Breast epithelium (tissue), 4 donors: ENCODE measurements at regions not wholly inside any gene's neighbourhood (a gene's known extent, or its start where the extent isn't known, plus 50 kb on each side); places are given as distances from the start of the nearest gene placed in this dataset.

Source experiments
- DNase-seq, 2 donors: peaks; one replicate each; pipeline ENCODE4 v3.0.0-alpha.2; 2019; ENCODE audit warnings: low spot score in 2 of 2
- H3K27ac ChIP-seq, 2 donors: fragments of 200-600 bp; sonication (generic) in 1 of 2; one replicate each; pipeline ENCODE4 v1.5.1; 2016 to 2019; ENCODE audit warnings: mild to moderate bottlenecking in 1 of 2
- H3K27me3 ChIP-seq, 2 donors: fragments of 200-600 bp; sonication (generic) in 1 of 2; one replicate each; pipeline versions ENCODE4 v1.5.1 to v1.6.0; 2017 to 2019; ENCODE audit warnings: control low read depth in 1 of 2, mild to moderate bottlenecking in 1 of 2
- H3K36me3 ChIP-seq: fragments of 200-600 bp; one replicate; pipeline ENCODE4 v1.5.1; 2019
- H3K4me1 ChIP-seq, 2 donors: fragments of 200-600 bp; sonication (generic); one replicate each; pipeline ENCODE4 v1.5.1; 2016 to 2019; ENCODE audit warnings: control low read depth in 1 of 2
- H3K4me3 ChIP-seq, 3 donors: fragments of 200-600 bp; sonication (generic); 1 replicate in 2 of 3; 2 replicates in 1 of 3; pipeline ENCODE4 v1.5.1; 2016 to 2019; ENCODE audit warnings: mild to moderate bottlenecking in 3 of 3, moderate library complexity in 2 of 3
- H3K9me3 ChIP-seq, 2 donors: fragments of 200-600 bp; sonication (generic) in 1 of 2; one replicate each; pipeline ENCODE4 v1.5.1; 2016 to 2019; ENCODE audit warnings: control low read depth in 1 of 2
- POLR2A ChIP-seq: fragments of 450-650 bp; IDR thresholded peaks from one replicate; pipeline ENCODE4 v1.6.1; 2016; ENCODE audit warnings: antibody characterized with exemption, mild to moderate bottlenecking, moderate library complexity
- POLR2AphosphoS5 ChIP-seq, 3 donors: sonication (generic); formaldehyde crosslinking; IDR thresholded peaks; one replicate each; pipeline ENCODE4 v1.6.1; 2017; ENCODE audit warnings: antibody characterized with exemption in 3 of 3
- intact Hi-C: fragments of 100-400 bp; cut with DNase I; formaldehyde crosslinking; loops from one replicate; pipeline ENCODE4 v1.15.1; 2023; ENCODE audit warnings: low total_unique reads
- TF ChIP-seq, protein P1 (sequence below), 3 donors: fragments of 450-650 bp; IDR thresholded peaks; one replicate each; pipeline ENCODE4 v1.5.1; 2016 to 2017; ENCODE audit warnings: antibody characterized with exemption in 3 of 3, mild to moderate bottlenecking in 3 of 3, moderate library complexity in 3 of 3

DNA sequence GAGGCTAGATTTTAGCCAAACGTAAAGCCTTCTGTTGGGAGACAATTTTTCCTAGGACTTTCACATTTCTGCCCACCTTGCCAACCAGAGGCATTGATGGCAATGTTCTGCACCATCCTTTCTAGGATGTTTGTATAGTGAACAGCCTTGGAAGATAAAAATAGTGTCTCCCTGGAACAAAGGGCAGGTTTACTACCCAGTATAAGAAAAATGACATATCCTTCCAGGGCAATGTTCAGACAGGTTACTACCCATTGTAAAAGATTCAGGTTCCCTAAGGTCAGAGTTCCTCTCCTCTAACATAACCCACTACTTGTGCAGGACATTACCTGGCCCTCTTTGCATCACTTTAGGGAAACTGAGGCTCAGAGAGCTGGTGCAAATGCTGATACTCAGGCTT is 248.2 kb upstream of the VEPH1 start:
- no peaks in the 10 kb centered on the region for H3K36me3 ChIP-seq
- peaks cover 0 to 6% of the 10 kb centered on the region in 2 donors for H3K9me3 ChIP-seq
- no peaks in the 10 kb centered on the region for H3K4me1 ChIP-seq
- no peak for DNase-seq
- no peak overlapping the region for H3K27ac ChIP-seq
- intact Hi-C loops = no loop called here
- H3K4me3 ChIP-seq = no peak overlapping the region
- no peaks in the 10 kb centered on the region for H3K27me3 ChIP-seq
- TF ChIP-seq POLR2A = no peak
- no peak for TF ChIP-seq POLR2AphosphoS5 (IDR thresholded peaks at IDR 0.05)
- TF ChIP-seq, protein P1, sequence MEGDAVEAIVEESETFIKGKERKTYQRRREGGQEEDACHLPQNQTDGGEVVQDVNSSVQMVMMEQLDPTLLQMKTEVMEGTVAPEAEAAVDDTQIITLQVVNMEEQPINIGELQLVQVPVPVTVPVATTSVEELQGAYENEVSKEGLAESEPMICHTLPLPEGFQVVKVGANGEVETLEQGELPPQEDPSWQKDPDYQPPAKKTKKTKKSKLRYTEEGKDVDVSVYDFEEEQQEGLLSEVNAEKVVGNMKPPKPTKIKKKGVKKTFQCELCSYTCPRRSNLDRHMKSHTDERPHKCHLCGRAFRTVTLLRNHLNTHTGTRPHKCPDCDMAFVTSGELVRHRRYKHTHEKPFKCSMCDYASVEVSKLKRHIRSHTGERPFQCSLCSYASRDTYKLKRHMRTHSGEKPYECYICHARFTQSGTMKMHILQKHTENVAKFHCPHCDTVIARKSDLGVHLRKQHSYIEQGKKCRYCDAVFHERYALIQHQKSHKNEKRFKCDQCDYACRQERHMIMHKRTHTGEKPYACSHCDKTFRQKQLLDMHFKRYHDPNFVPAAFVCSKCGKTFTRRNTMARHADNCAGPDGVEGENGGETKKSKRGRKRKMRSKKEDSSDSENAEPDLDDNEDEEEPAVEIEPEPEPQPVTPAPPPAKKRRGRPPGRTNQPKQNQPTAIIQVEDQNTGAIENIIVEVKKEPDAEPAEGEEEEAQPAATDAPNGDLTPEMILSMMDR (IDR thresholded peaks at IDR 0.05) = no peak

DNA sequence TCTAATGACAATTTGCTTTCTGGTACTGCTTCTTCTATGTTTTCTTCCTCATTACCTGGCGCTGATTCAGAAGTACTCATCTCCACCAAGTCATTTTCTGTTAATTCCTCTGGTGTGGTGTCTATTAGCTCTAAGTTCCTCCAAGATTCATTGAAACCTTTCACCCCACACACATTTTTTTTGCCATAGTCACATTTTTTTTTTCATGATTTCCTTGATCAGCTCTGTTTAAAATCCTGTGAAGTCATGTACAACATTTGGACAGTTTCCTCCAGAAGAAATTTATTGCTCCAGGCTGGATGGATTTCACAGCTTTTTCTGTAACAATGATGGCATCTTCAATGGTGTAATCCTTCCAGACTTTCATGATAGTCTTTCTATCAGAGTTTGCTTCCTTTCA is 243.2 kb upstream of the VEPH1 start:
- intact Hi-C loops = no loop called here
- H3K4me3 ChIP-seq = no peak overlapping the region
- TF ChIP-seq POLR2AphosphoS5 (IDR thresholded peaks at IDR 0.05) (no peak), POLR2A (no peak)
- TF ChIP-seq, protein P1 (IDR thresholded peaks at IDR 0.05) = no peak
- peaks cover 0 to 37% of the 10 kb centered on the region in 2 donors for H3K9me3 ChIP-seq
- no peaks in the 10 kb centered on the region for H3K4me1 ChIP-seq
- no peak for DNase-seq
- H3K27me3 ChIP-seq = no peaks in the 10 kb centered on the region
- H3K27ac ChIP-seq = no peak overlapping the region
- no peaks in the 10 kb centered on the region for H3K36me3 ChIP-seq

DNA sequence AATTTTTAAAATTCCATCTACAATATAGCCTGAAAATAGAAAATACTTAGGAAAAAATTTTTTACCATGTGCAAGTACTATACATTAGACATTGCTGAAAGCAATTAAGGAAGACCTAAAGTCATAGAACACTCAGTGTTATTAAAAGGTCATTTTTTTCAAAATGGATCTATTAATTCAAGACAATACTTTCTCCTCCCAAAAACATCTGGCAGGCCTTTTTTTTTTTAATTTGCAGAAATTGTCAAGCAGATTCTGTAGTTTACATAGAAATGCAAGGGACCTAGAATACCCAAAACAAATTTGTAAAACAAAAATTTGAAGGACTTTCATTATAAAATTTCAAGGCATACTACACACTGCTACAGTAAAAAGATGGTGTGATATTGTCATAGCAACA is 238.4 kb upstream of the VEPH1 start:
- Histone ChIP-seq H3K9me3 (peaks cover 0 to 31% of the 10 kb centered on the region in 2 donors), H3K36me3 (no peaks in the 10 kb centered on the region), H3K4me3 (no peak overlapping the region), H3K27me3 (no peaks in the 10 kb centered on the region), H3K27ac (no peak overlapping the region), H3K4me1 (no peaks in the 10 kb centered on the region)
- no peak for DNase-seq
- no peak for TF ChIP-seq POLR2A
- TF ChIP-seq POLR2AphosphoS5 (IDR thresholded peaks at IDR 0.05) = no peak
- TF ChIP-seq, protein P1 (IDR thresholded peaks at IDR 0.05) = no peak
- intact Hi-C loops = no loop called here

DNA sequence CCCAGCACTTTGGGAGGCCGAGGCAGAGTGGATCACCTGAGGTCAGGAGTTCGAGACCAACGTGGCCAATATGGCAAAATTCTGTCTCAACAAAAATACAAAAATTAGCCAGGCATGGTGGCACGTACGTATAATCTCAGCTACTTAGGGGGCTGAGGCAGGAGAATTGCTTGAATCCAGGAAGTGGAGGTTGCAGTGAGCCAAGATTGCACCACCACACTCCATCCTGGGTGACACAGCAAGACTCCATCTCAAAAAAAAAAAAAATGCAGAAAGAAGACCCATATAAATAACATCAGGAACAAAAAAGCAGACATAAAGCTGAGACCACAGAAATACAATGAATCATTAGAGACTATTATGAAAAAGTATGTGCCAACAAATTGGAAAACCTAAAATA is 235.2 kb upstream of the VEPH1 start:
- Histone ChIP-seq H3K36me3 (no peaks in the 10 kb centered on the region), H3K4me3 (no peak overlapping the region), H3K9me3 (peaks cover 0 to 13% of the 10 kb centered on the region in 2 donors), H3K4me1 (no peaks in the 10 kb centered on the region), H3K27me3 (no peaks in the 10 kb centered on the region), H3K27ac (no peak overlapping the region)
- DNase-seq = no peak
- intact Hi-C loops = no loop called here
- TF ChIP-seq POLR2AphosphoS5 (IDR thresholded peaks at IDR 0.05) (no peak), POLR2A (no peak)
- TF ChIP-seq, protein P1 (IDR thresholded peaks at IDR 0.05) = no peak

DNA sequence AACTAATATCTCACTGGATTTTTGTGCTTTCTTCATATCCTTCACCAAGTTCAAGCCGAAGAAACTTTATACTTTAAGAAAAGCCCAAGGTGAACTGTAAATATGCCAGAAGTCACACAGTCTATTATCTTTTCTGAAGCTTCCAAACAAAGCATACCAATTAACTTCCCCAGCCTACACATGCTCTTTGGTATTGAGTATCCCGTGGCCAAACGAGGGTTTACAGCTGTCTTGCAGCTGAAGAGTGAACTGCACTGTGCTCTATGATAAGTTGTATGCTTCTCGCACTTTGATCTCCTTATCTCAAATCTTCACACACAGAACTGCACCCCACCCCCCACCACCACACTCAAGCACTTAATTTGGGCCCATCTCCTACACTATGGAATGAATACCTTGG is 215.6 kb upstream of the VEPH1 start:
- no peaks in the 10 kb centered on the region for H3K4me1 ChIP-seq
- H3K36me3 ChIP-seq = no peaks in the 10 kb centered on the region
- H3K9me3 ChIP-seq = peaks cover 0 to 10% of the 10 kb centered on the region in 2 donors
- no peaks in the 10 kb centered on the region for H3K27me3 ChIP-seq
- no peak overlapping the region for H3K27ac ChIP-seq
- TF ChIP-seq, protein P1 (IDR thresholded peaks at IDR 0.05) = no peak
- TF ChIP-seq POLR2AphosphoS5 (IDR thresholded peaks at IDR 0.05) (no peak), POLR2A (no peak)
- DNase-seq = no peak
- intact Hi-C loops = no loop called here
- no peak overlapping the region for H3K4me3 ChIP-seq
